Calu3 (cell line): ENCODE measurements at regions not wholly inside any gene's neighbourhood (a gene's known extent, or its start where the extent isn't known, plus 50 kb on each side); places are given as distances from the start of the nearest gene placed in this dataset.

Source experiments
- BruUV-seq: library from RNA; stranded (reverse); fragments of 400-500 nt; replicated peaks from 2 replicates; lab custom pipeline; 2021; lab: Mats Ljungman, UMichigan
- CTCF ChIA-PET: fragments of 300-600 bp; sonication (Branson Sonifier 250); formaldehyde crosslinking; loops from one replicate; lab custom pipeline; 2022; ENCODE audit warnings: antibody characterized with exemption; lab: Charles Lee
- DNase-seq: peaks from one replicate; pipeline ENCODE4 v3.0.0; 2022
- H3K27ac Mint-ChIP-seq: one replicate; pipeline ENCODE4 v1.8.0; 2022; ENCODE audit warnings: mixed read lengths; ENCODE audit not compliant: unreplicated experiment
- H3K27me3 Mint-ChIP-seq: one replicate; pipeline ENCODE4 v1.8.0; 2022; ENCODE audit warnings: mixed read lengths; ENCODE audit not compliant: unreplicated experiment
- H3K36me3 Mint-ChIP-seq: one replicate; pipeline ENCODE4 v1.8.0; 2022; ENCODE audit warnings: mild to moderate bottlenecking, moderate library complexity, mixed read lengths; ENCODE audit not compliant: insufficient read depth, unreplicated experiment
- H3K4me1 Mint-ChIP-seq: one replicate; pipeline ENCODE4 v1.8.0; 2022; ENCODE audit warnings: mild to moderate bottlenecking, low read depth, mixed read lengths; ENCODE audit not compliant: unreplicated experiment
- H3K4me3 Mint-ChIP-seq: one replicate; pipeline ENCODE4 v1.8.0; 2022; ENCODE audit warnings: mild to moderate bottlenecking, low read depth, moderate library complexity, mixed read lengths; ENCODE audit not compliant: unreplicated experiment
- H3K9me3 Mint-ChIP-seq: one replicate; pipeline ENCODE4 v1.8.0; 2022; ENCODE audit warnings: low read depth, mixed read lengths; ENCODE audit not compliant: unreplicated experiment
- CTCF ChIP-seq: fragments of 200-600 bp; IDR thresholded peaks from one replicate; pipeline ENCODE4 v1.8.0; 2022; ENCODE audit warnings: antibody characterized with exemption; ENCODE audit not compliant: unreplicated experiment
- intact Hi-C: fragments of 100-400 bp; cut with micrococcal nuclease; formaldehyde crosslinking; loops from one replicate; pipeline ENCODE4 v1.10.0; 2022; ENCODE audit not compliant: unreplicated experiment

GRCh38 chr7:54901840-54902239, 117.0 kb upstream of the EGFR start:
- BruUV-seq, result no TSS peak
- no peak for TF ChIP-seq CTCF
- DNase-seq, result no peak
- Mint-ChIP-seq H3K36me3 (no peaks in the 10 kb centered on the region), H3K4me3 (no peak overlapping the region), H3K4me1 (no peaks in the 10 kb centered on the region), H3K27me3 (no peaks in the 10 kb centered on the region), H3K9me3 (no peaks in the 10 kb centered on the region), H3K27ac (no peak overlapping the region)
- intact Hi-C loops, result no loop called here
- CTCF ChIA-PET, result interaction anchor here (0.6 kb wide), 1 partner anchor 118 kb away, joined by 6 read pairs; no protein-coding TSS in a partner anchor

- intact Hi-C loops, result no loop called here
- no peak for TF ChIP-seq CTCF
- Mint-ChIP-seq H3K27me3 (no peaks in the 10 kb centered on the region), H3K4me1 (peaks cover 14% of the 10 kb centered on the region), H3K4me3 (no peak overlapping the region), H3K36me3 (no peaks in the 10 kb centered on the region), H3K27ac (no peak overlapping the region), H3K9me3 (no peaks in the 10 kb centered on the region)
- DNase-seq, result no peak
- no TSS peak for BruUV-seq
- CTCF ChIA-PET, result no interaction called here
These were observed 114.7 kb upstream of the EGFR start for GRCh38 chr7:54904130-54904529.

DNA sequence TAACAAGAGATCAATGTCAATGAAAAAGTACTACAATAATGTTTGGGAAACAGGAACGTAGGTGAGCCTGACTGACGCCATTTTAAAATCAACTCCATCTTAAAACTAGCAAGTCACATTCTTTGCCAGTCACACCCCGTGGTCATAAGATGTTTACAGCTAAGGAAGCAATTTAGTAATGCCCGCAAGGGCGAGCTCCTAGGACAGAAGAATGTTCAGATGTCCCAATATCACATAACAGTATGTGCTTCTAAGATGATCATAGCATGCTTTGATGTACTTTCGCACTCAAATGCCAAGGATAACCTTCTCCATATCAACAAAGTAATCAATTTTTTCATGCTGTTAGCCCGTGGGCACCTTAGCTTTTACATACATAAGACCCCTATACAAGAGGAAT, 113.8 kb upstream of the EGFR start:
- no peaks in the 10 kb centered on the region for H3K27me3 Mint-ChIP-seq
- intact Hi-C loops, result no loop called here
- CTCF ChIA-PET, result interaction anchor here (0.6 to 0.8 kb wide), 2 partner anchors 59 to 89 kb away, joined by 4 to 5 read pairs; no protein-coding TSS in a partner anchor
- TF ChIP-seq CTCF, result no peak
- no peaks in the 10 kb centered on the region for H3K9me3 Mint-ChIP-seq
- H3K36me3 Mint-ChIP-seq, result no peaks in the 10 kb centered on the region
- no peak for DNase-seq
- no peak overlapping the region for H3K4me3 Mint-ChIP-seq
- no TSS peak for BruUV-seq
- no peak overlapping the region for H3K27ac Mint-ChIP-seq
- peaks cover 14% of the 10 kb centered on the region for H3K4me1 Mint-ChIP-seq

DNA sequence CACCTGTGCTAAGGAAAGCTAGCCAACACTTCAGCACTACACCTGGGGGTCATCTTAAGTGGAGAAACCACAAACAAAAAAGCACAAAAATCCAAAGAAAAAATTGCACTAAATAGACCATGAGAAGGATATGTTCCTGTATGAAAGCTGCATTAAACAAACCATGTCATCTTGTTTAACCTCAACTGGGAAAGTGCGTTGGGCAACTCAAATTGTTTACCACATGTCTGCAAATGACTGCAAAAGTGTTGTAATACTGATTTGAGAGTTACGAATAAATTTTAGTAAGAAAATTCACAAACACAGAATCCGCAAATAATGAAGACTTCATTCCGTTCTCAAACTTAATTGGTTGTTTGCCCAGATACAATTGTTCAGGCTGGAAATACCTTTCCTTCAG, 111.9 kb upstream of the EGFR start:
- CTCF ChIA-PET, result no interaction called here
- Mint-ChIP-seq H3K36me3 (no peaks in the 10 kb centered on the region), H3K4me1 (peaks cover 14% of the 10 kb centered on the region), H3K9me3 (no peaks in the 10 kb centered on the region), H3K4me3 (no peak overlapping the region), H3K27me3 (no peaks in the 10 kb centered on the region), H3K27ac (no peak overlapping the region)
- TF ChIP-seq CTCF, result no peak
- no peak for DNase-seq
- BruUV-seq, result no TSS peak
- intact Hi-C loops, result no loop called here
